SH-SY5Y (cell line): ENCODE measurements at regions not wholly inside any gene's neighbourhood (a gene's known extent, or its start where the extent isn't known, plus 50 kb on each side); places are given as distances from the start of the nearest gene placed in this dataset.

Experiments used
- GATA2 ChIP-seq: IDR thresholded peaks from 2 replicates; pipeline ENCODE4 v1.6.1; 2011; ENCODE audit warnings: mild to moderate bottlenecking, low read depth, low read length
- GATA3 ChIP-seq: IDR thresholded peaks from 2 replicates; pipeline ENCODE4 v1.6.1; 2011; ENCODE audit warnings: low read depth, mild to moderate bottlenecking, low read length, moderate library complexity

DNA sequence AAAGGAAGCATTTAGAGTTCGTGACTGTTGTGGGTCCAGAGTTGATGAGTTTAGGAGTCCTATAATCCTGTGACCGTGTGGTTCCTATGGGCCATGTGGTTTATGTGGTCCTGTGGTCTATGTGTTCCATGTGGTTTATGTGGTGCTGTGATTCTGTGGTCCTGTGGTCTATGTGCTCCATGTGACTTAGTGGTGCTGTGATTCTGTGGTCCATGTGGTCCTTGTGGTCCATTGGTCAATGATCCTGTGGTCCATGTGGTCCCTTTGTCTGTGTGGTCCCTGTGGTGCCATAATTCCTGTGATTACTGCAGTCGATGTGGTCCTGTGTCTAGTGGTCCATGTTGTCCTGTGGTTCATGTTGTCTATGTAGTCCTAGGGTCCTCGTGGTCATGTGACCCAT, 167.3 kb downstream of the TMEM18 start:
- TF ChIP-seq GATA2 (no peak), GATA3 (no peak)
